CD14-positive monocyte (primary cell): ENCODE measurements at regions not wholly inside any gene's neighbourhood (a gene's known extent, or its start where the extent isn't known, plus 50 kb on each side); places are given as distances from the start of the nearest gene placed in this dataset.

Source experiments
- DNase-seq, 3 donors: peaks; one replicate each; pipeline ENCODE4 v3.0.0-alpha.2; 2011 to 2022
- H2AFZ ChIP-seq: 2 replicates; pipeline ENCODE4 v1.6.0; 2012; ENCODE audit warnings: mild to moderate bottlenecking, low read depth, low read length, inconsistent platforms; ENCODE audit not compliant: insufficient read depth, poor library complexity, severe bottlenecking
- H3K27ac ChIP-seq, 2 donors: 1 replicate in 1 of 2; 2 replicates in 1 of 2; pipeline ENCODE4 v1.5.1; 2012 to 2013; ENCODE audit warnings: low read length in 2 of 2, control low read depth in 1 of 2, inconsistent platforms in 1 of 2, low read depth in 1 of 2, mild to moderate bottlenecking in 1 of 2
- H3K27me3 ChIP-seq, 2 donors: one replicate each; pipeline versions ENCODE4 v1.6.0 to v1.6.1; 2011 to 2013; ENCODE audit warnings: low read length in 2 of 2; ENCODE audit not compliant: control insufficient read depth in 2 of 2, insufficient read depth in 2 of 2
- H3K36me3 ChIP-seq, 2 donors: replicated peaks in 1 of 2; 1 replicate in 1 of 2; 2 replicates in 1 of 2; pipeline versions ENCODE4 v1.5.1 to v1.6.1; 2012 to 2013; ENCODE audit warnings: low read length in 2 of 2, control low read depth in 1 of 2, inconsistent platforms in 1 of 2, mild to moderate bottlenecking in 1 of 2; ENCODE audit not compliant: insufficient read depth in 2 of 2, control insufficient read depth in 1 of 2
- H3K4me1 ChIP-seq, 2 donors: 1 replicate in 1 of 2; 2 replicates in 1 of 2; pipeline versions ENCODE4 v1.5.1 to v1.6.1; 2012 to 2013; ENCODE audit warnings: low read length in 2 of 2, control low read depth in 1 of 2, inconsistent platforms in 1 of 2, mild to moderate bottlenecking in 1 of 2, moderate library complexity in 1 of 2; ENCODE audit not compliant: insufficient read depth in 2 of 2, control insufficient read depth in 1 of 2
- H3K4me2 ChIP-seq: replicated peaks from 2 replicates; pipeline ENCODE3; 2012; ENCODE audit warnings: low read length, moderate library complexity, mild to moderate bottlenecking; ENCODE audit not compliant: poor library complexity, severe bottlenecking; ENCODE audit errors: extremely low read depth
- H3K4me3 ChIP-seq, 3 experiments: fragments of 200-600 bp in 1 of 3; sonication (generic) in 1 of 3; replicated peaks in 1 of 3; 1 replicate in 2 of 3; 2 replicates in 1 of 3; pipeline ENCODE4 v1.5.1; 2011 to 2013; ENCODE audit warnings: low read length in 3 of 3, mild to moderate bottlenecking in 3 of 3, control low read depth in 2 of 3, low read depth in 2 of 3, inconsistent platforms in 1 of 3, moderate library complexity in 1 of 3
- H3K79me2 ChIP-seq: 2 replicates; pipeline ENCODE4 v1.6.0; 2012; ENCODE audit warnings: mild to moderate bottlenecking, control low read depth, inconsistent platforms, low read length, moderate library complexity; ENCODE audit not compliant: insufficient read depth
- H3K9ac ChIP-seq: 2 replicates; pipeline ENCODE4 v1.6.0; 2017; ENCODE audit warnings: low read length, mild to moderate bottlenecking; ENCODE audit not compliant: insufficient read depth, poor library complexity, severe bottlenecking
- H3K9me3 ChIP-seq, 2 donors: replicated peaks in 1 of 2; 1 replicate in 1 of 2; 2 replicates in 1 of 2; pipeline versions ENCODE4 v1.5.1 to v1.6.1; 2012 to 2013; ENCODE audit warnings: low read length in 2 of 2, control low read depth in 1 of 2; ENCODE audit not compliant: control insufficient read depth in 1 of 2, insufficient read depth in 1 of 2
- H4K20me1 ChIP-seq: 2 replicates; pipeline ENCODE4 v1.6.0; 2012; ENCODE audit warnings: mild to moderate bottlenecking, low read length, control low read depth, moderate library complexity; ENCODE audit not compliant: insufficient read depth
- H3K27ac Mint-ChIP-seq, 7 donors: one replicate each; pipeline ENCODE4 v1.8.0; 2020; ENCODE audit warnings: mild to moderate bottlenecking in 7 of 7, mixed read lengths in 7 of 7, moderate library complexity in 6 of 7, inconsistent platforms in 2 of 7
- H3K27me3 Mint-ChIP-seq, 3 donors: one replicate each; pipeline ENCODE4 v1.8.0; 2021 to 2022; ENCODE audit warnings: low read depth in 3 of 3, mild to moderate bottlenecking in 3 of 3, mixed read lengths in 3 of 3, moderate library complexity in 3 of 3, inconsistent platforms in 1 of 3
- H3K36me3 Mint-ChIP-seq, 2 donors: one replicate each; pipeline ENCODE4 v1.8.0; 2020; ENCODE audit warnings: mixed read lengths in 2 of 2, inconsistent platforms in 1 of 2, mild to moderate bottlenecking in 1 of 2
- H3K4me1 Mint-ChIP-seq: one replicate; pipeline ENCODE4 v1.8.0; 2020; ENCODE audit warnings: mild to moderate bottlenecking, mixed read lengths
- H3K4me3 Mint-ChIP-seq, 2 donors: one replicate each; pipeline ENCODE4 v1.8.0; 2020; ENCODE audit warnings: mild to moderate bottlenecking in 2 of 2, mixed read lengths in 2 of 2, moderate library complexity in 1 of 2
- H3K9me3 Mint-ChIP-seq, 7 donors: one replicate each; pipeline ENCODE4 v1.8.0; 2020 to 2022; ENCODE audit warnings: mixed read lengths in 7 of 7, mild to moderate bottlenecking in 6 of 7, moderate library complexity in 6 of 7, inconsistent platforms in 2 of 7
- WGBS: methylation state at CpG from one replicate; pipeline ENCODE4 v1.1.5; 2013; ENCODE audit warnings: missing lambda C conversion rate; ENCODE audit not compliant: insufficient coverage; 5-methylcytosine and 5-hydroxymethylcytosine counted together
- intact Hi-C, 2 donors: fragments of 100-400 bp; cut with micrococcal nuclease; formaldehyde crosslinking; loops; one replicate each; pipeline versions ENCODE4 v1.15.0 to v1.15.1; 2023
- TF ChIP-seq, protein P1 (sequence below): fragments of 200-600 bp; IDR thresholded peaks from one replicate; pipeline ENCODE4 v1.8.0; 2022; ENCODE audit warnings: antibody characterized with exemption, mild to moderate bottlenecking

DNA sequence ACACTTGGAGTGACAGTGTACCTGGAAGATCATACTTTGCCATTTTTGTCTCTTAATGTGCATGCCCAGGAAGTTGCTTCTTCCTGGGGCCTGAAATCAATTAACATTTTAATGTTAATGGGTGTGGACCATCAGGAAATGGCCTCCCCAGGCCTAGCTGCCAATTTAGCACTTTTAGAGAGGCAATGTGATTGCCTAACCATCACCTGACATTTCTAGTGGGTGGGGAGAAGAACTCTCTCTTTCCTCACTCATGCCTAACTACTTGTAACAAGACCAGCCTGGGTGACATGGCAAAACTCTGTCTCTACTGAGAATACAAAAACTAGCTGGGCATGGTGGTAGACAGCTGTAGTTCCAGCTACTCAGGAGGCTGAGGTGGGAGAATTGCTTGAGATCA is 549.0 kb upstream of the RGS18 start:
- Mint-ChIP-seq H3K27me3 (no peaks in the 10 kb centered on the region), H3K4me3 (no peak overlapping the region), H3K4me1 (no peaks in the 10 kb centered on the region), H3K27ac (no peak overlapping the region), H3K36me3 (no peaks in the 10 kb centered on the region), H3K9me3 (peaks cover 1 to 9% (median 5%) of the 10 kb centered on the region in 7 donors)
- Histone ChIP-seq H3K27ac (no peak overlapping the region), H3K79me2 (no peaks in the 10 kb centered on the region), H3K4me1 (no peaks in the 10 kb centered on the region), H3K4me2 (no peak overlapping the region), H2AFZ (no peak overlapping the region), H4K20me1 (no peaks in the 10 kb centered on the region), H3K27me3 (no peaks in the 10 kb centered on the region), H3K4me3 (no peak overlapping the region), H3K9ac (no peak overlapping the region), H3K9me3 (peaks cover 0 to 2% of the 10 kb centered on the region in 2 donors), H3K36me3 (no peaks in the 10 kb centered on the region)
- DNase-seq, result no peak
- intact Hi-C loops, result no loop called here
- TF ChIP-seq, protein P1, sequence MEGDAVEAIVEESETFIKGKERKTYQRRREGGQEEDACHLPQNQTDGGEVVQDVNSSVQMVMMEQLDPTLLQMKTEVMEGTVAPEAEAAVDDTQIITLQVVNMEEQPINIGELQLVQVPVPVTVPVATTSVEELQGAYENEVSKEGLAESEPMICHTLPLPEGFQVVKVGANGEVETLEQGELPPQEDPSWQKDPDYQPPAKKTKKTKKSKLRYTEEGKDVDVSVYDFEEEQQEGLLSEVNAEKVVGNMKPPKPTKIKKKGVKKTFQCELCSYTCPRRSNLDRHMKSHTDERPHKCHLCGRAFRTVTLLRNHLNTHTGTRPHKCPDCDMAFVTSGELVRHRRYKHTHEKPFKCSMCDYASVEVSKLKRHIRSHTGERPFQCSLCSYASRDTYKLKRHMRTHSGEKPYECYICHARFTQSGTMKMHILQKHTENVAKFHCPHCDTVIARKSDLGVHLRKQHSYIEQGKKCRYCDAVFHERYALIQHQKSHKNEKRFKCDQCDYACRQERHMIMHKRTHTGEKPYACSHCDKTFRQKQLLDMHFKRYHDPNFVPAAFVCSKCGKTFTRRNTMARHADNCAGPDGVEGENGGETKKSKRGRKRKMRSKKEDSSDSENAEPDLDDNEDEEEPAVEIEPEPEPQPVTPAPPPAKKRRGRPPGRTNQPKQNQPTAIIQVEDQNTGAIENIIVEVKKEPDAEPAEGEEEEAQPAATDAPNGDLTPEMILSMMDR, result no peak

DNA sequence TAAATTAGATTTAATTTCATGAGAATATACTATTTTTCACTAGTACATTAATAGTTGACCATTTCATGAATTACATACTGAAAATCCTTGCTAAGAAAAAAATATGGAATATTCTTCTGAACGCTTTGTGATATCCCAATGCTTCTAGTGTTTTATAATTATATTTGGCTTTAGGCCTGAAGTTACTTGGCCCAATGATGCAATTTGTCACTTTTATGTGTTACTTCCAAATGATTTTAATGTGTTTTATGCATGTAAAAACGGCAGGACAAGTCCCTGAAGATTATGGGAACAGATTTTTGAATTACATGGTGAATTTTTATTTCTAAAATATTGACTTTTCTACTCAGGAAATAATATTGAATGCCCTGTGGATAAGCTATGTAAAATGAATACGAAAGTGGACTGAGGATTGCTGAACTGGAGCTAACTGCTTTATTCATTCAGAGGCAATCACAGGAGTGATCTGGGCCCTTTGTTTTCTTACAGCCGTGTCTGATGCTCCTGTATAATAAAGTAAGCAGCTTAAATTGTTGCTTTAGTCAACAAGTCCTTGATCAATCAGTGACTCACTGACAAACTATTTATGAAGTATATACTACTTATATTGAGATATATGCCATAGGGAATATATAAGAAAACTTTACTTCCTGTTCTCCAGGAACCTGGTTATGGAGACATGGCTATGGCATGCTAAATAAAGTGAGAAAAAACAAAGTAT is 543.0 kb upstream of the RGS18 start:
- Histone ChIP-seq H3K79me2 (no peaks in the 10 kb centered on the region), H3K27ac (no peak overlapping the region), H3K9ac (no peak overlapping the region), H3K36me3 (no peaks in the 10 kb centered on the region), H3K4me2 (no peak overlapping the region), H3K4me3 (no peak overlapping the region), H2AFZ (no peak overlapping the region), H3K9me3 (peaks cover 0 to 2% of the 10 kb centered on the region in 2 donors), H3K27me3 (no peaks in the 10 kb centered on the region), H4K20me1 (no peaks in the 10 kb centered on the region), H3K4me1 (no peaks in the 10 kb centered on the region)
- WGBS, result no CpG with 5 or more reads among the region's 4 CpGs
- H3K9me3 Mint-ChIP-seq, result peaks cover 2 to 9% (median 3%) of the 10 kb centered on the region in 7 donors
- H3K4me3 Mint-ChIP-seq, result no peak overlapping the region
- no peaks in the 10 kb centered on the region for H3K36me3 Mint-ChIP-seq
- H3K27me3 Mint-ChIP-seq, result no peaks in the 10 kb centered on the region
- intact Hi-C loops, result no loop called here
- TF ChIP-seq, protein P1, result no peak
- no peak for DNase-seq
- H3K4me1 Mint-ChIP-seq, result no peaks in the 10 kb centered on the region
- H3K27ac Mint-ChIP-seq, result no peak overlapping the region
